ENCODE measurements at regions not wholly inside any gene's neighbourhood (a gene's known extent, or its start where the extent isn't known, plus 50 kb on each side); places are given as distances from the start of the nearest gene placed in this dataset.

DNA sequence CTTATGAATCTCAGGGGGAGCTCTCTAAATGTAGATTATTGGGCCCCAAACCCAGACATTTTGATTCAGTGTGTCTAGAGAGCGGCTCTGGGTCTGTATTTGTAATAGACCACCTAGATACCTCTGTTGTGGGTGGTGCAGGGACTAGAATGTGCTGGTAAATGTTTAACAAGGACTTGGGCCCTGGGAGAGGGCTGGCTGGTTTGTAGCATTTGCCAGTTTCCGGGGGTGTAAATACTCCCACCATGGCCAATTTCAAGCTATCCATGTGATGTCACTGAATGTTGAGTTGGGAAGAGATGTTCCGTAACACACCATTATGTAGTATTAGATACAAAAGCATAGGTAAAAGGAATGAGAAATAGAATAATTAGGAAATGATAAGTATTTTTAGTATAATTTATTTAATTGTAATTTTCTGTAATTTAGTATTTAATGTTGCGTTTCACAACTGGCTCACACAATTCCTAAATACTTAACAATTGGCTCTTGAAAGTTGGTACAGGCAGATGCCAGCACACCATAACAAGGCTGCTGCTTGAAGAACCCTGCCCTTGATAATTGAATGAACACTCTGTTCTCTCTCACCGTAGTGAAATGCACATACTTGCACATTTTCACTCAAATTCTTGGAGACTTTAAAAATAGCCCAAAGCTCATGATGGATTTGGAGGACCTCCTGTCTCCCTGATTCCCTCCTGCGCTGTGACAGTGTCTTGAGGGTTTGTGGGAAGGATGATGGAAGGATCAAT is 359.2 kb upstream of the PROK2 start:
- no peak for DNase-seq (ENCODE audit: low read depth in 2 of 2)

- DNase-seq (ENCODE audit: low read depth in 2 of 2), result no peak
Measured at GRCh38 chr3:72143322-72143721, 358.4 kb upstream of the PROK2 start.

GRCh38 chr3:72142028-72142427 is 357.1 kb upstream of the PROK2 start:
- DNase-seq (ENCODE audit: low read depth in 2 of 2), result no peak

- no peak for DNase-seq (ENCODE audit: low read depth in 2 of 2)
Measured at GRCh38 chr3:72141264-72141663, 356.3 kb upstream of the PROK2 start.

DNA sequence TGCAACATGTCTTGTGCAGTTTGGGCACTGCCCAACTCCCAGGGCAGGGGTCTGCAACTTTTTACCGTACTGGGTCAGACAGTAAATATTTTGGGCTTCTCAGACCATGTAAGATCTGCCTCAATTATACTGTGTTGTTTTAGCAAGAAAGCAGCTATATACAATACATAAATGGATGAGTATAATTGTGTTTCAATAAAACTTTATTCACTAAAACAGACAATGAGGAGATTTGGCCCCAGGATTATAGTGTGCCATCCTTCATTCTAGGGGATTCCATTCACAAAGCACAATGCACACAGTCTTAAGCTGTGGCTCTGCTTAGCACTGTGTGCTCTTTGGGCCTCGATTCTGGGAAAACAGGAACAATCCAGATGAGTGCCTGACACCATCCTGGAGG is 354.4 kb upstream of the PROK2 start:
- no peak for DNase-seq (ENCODE audit: low read depth in 2 of 2)

GRCh38 chr3:72137865-72138861 is 353.2 kb upstream of the PROK2 start:
- DNase-seq (ENCODE audit: low read depth in 2 of 2), result no peak

DNA sequence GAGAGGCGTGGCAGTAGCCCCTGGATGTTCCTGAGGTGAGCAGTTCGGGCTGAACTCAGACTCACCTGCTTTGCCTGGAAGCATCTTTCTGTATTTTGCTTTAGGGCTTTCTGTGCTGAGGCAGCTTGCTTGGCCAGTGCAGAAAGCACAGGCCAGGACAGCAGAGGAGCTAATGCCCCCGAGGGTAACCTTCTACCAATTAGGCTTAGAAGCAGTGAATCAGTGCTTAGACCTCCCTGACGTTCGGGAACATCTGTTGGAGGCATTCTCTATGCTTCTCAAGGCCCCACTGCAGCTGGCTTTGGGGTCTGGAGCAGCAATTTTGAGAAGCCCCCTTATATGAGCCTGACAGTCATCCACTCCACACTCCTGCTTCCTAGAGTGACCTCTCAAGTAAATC is 350.7 kb upstream of the PROK2 start:
- DNase-seq (ENCODE audit: low read depth in 2 of 2), result no peak

DNA sequence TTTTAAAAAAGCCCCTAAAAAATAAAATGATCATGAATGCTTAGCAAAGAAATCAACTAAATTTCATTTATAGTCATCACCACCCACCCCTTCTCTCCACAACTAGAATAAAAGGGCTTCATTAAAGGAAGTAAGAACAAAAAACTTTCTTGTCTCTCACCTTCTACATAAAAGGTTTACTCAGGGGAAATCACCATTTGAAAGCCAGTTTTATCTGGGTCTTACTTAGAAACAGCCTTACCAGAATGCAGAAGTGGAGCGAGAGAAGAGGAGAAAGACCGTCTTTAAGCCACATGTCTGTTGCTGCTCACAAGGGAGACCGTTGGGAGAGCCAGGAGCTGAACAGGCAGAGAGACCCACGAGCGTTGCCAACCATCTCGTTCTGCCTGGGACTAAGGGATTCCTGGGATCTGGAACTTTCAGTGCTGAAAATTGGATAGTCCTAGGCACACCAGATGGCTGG is 350.1 kb upstream of the PROK2 start:
- DNase-seq (ENCODE audit: low read depth in 2 of 2), result no peak

DNA sequence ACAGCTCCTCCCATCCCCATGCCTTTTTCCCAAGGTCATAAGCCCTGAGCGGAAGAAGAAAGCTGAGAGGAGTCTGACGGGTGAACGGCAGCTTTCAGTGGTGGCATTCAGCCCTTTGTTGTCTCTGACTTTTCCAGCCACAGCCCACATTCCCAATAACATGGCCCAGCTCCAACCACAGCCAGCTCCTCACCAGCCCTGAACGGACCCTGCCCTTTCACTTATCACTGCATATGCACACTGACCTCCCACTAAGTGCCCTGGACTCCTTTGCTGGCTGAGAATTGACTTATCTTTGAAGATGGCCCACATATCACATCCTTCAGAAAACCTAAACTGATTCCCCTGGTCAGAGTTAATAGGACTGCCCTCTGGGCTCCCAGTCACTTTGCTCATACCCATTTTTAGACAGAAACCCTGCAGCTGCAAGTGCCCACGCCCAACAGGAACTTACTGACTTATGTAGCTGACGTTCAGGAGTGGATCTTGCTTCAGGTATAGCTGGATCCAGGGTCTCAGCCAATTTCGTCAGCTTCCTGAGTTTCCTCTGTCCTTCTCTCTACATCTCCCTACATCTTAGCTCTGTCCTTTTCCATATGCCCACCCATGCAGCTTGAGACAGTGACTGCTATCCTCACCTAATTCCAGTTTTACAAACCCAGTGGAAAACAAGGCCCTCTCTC is 348.5 kb upstream of the PROK2 start:
- no peak for DNase-seq (ENCODE audit: low read depth in 2 of 2)

- DNase-seq (ENCODE audit: low read depth in 2 of 2), result no peak
Measured at GRCh38 chr3:72131899-72132298, 347.0 kb upstream of the PROK2 start.

DNA sequence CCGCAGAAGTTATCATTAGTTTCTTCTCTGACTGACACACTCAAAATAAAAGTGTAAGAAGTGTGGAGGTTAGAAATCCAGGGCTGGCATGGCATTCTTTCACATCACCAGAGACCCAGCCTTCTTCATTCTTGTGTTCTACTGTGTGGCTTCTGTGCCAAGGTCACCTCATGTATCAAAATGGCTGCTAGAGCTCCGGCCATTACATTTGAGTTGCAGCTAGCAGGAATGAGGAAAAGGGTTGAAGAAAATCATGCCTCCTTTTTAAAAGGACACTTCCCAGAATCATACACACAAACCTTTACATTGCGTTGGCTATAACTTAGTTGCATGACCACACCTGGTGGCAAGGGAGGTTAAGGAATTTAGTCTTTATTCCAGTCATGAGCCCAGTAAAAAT is 345.6 kb upstream of the PROK2 start:
- no peak for DNase-seq (ENCODE audit: low read depth in 2 of 2)

GRCh38 chr3:72129501-72130094 is 344.6 kb upstream of the PROK2 start:
- no peak for DNase-seq (ENCODE audit: low read depth in 2 of 2)

DNA sequence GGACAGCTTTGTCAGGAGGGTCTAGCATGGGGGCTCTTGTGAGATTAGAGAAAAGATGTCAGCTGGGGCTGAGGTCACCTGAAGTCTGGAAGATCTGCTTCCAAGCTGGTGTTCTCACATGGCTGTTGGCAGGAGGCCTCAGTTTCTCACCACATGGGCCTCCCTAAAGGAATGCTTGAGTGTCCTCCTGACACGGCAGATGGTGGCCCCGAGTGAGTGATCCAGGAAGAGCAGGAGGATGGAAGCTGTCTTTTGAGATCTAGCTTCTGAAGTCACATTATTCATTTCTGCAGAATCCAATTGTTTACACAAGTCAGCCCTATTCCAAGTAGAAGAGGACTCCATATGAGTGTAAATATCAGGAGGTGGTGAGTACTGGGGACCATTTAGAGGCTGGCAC is 344.0 kb upstream of the PROK2 start:
- DNase-seq (ENCODE audit: low read depth in 2 of 2), result no peak

- DNase-seq (ENCODE audit: low read depth in 2 of 2), result no peak
Measured at GRCh38 chr3:72127844-72128243, 342.9 kb upstream of the PROK2 start.

DNA sequence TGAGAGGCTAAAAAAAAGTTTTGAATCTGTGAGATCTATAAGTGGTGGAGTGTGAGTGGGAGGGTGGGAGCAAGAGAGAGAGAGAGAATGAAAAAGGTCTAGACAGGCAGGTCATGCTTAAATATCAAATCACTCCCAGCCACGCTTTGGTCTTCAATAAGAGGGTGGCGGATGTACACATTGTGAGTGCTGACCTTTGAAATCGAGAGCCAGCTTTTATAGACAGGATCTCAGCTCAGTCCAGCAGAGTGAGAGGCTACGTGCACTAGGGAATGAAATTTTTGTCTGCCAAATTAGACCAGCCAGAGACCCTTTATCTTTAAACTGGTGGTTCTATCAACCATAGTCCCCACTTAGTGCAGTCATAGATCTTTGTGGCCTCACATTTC is 342.3 kb upstream of the PROK2 start:
- DNase-seq (ENCODE audit: low read depth in 2 of 2), result no peak

DNA sequence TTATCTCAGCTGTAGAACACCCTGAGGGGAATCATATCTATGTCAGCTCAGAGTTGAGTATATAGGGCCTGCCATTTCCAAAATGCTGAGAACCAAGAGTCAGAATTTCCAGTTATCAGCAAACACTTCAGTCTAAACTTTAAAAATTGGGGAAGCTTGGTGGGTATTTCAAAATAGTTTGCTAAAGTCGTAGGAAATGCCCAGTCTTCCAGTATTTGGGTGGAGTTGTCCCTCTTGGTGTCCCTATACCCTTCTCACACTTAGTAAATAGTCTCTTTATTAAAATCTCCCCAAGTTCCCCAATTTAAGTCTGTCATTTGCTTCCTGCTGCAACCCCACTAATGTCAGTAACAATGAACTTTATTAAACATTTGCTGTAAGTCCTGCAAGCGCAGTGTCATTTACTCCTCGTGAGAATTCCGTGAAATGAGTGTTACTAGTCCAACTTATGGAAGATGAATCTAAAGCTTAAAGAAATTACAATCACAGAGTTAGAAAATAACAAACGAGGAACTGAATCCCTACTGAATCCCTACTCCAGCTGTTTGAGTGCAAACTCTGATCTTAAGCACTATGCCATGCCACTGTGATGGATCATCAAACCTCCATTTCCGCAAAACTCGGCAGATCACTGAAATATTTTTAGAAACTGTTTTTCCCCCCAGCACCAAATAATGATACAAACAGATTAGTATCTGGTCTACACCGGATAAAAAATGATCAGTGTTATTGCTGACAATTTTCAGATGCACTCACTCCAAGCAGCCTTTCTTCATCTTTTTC is 341.7 kb upstream of the PROK2 start:
- DNase-seq (ENCODE audit: low read depth in 2 of 2), result no peak

GRCh38 chr3:72123908-72124441 is 339.0 kb upstream of the PROK2 start:
- DNase-seq (ENCODE audit: low read depth in 2 of 2), result no peak

DNA sequence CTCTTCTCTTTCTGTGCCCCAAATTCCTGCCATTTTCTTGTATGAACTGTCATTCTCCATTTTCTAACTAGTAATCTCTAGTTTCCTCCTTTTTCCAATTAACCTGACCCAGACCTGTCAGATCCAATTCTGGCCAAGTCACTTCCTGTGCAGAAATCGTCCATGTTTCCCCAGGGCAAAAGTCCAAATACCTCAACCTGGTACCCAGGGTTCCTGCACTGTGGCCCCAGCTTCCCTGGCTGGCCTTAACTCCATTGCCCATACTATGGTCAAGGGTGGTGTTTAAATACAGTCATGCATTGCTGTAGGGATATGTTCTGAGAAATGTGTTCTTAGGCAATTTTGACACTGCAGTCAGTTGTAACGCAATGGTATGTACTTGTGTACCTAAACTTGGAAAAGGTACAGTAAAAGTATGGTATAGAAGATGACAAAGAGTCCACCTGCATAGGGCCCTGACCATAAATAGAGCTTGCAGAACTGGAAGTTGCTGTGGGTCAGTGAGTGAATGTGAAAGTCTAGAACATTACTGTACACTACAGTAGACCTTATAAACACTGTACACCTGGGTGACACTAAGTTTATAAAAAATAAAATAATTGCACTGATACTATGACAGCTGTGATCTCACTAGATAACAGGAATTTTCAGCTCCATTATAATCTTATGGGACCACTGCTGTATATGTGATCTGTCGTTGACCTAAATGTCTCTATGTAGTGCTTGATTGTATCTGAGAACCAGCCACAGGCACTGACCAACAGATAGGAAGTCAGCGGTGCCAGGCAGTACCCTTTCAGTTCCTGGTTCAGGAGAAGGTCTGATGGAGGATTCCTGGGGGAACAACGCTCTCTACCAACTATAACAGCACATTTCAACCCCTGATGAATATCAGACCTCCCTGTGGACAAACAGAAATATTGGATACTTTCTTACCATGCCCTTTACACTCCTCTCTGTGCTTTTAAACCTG is 336.1 kb upstream of the PROK2 start:
- no peak for DNase-seq (ENCODE audit: low read depth in 2 of 2)

- DNase-seq (ENCODE audit: low read depth in 2 of 2), result no peak
Measured at GRCh38 chr3:72120039-72120438, 335.1 kb upstream of the PROK2 start.

DNA sequence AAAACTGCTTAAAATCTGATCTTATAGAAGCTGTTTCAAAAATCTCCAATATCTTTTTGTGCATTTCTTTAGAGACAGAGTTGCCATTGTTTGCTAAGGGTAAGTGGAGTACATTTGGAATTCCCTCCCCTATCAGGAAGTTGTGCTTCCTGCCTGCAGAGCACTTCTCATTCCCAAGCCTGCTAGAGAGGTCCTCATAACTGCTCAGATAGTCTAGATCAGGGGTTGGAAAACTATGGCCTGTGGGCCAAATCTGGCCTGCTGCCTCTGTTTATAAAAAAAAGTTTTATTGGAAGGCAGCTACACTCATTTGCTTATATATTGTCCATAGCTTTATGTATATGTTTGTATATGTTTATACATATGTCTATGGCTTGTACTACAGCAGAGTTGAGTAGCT is 333.7 kb upstream of the PROK2 start:
- no peak for DNase-seq (ENCODE audit: low read depth in 2 of 2)
